Fibroblast of the aortic adventitia (primary cell): ENCODE measurements at regions not wholly inside any gene's neighbourhood (a gene's known extent, or its start where the extent isn't known, plus 50 kb on each side); places are given as distances from the start of the nearest gene placed in this dataset.
"Not testable (repeated sequence)": the region's sequence is repeated elsewhere in the genome, so short reads cannot be mapped to it uniquely, and the experiment has no call there.

Experiments
- DNase-seq: peaks from one replicate; pipeline ENCODE4 v3.0.0-alpha.2; 2010; ENCODE audit warnings: low read depth
- H3K4me3 ChIP-seq: 2 replicates; pipeline ENCODE4 v1.5.1; 2011; ENCODE audit warnings: low read depth, mild to moderate bottlenecking, control low read depth, low read length, moderate library complexity
- CTCF ChIP-seq: IDR thresholded peaks from 2 replicates; pipeline ENCODE4 v1.5.1; 2011; ENCODE audit warnings: mild to moderate bottlenecking, low read length, control low read depth, inconsistent platforms; ENCODE audit not compliant: insufficient read depth

GRCh38 chr9:1171546-1171945 is 121.4 kb downstream of the DMRT2 start:
- H3K4me3 ChIP-seq = no peak overlapping the region
- DNase-seq = no peak
- no peak for TF ChIP-seq CTCF

- no peak for DNase-seq
- no peak for TF ChIP-seq CTCF
These were observed 123.1 kb downstream of the DMRT2 start for GRCh38 chr9:1173211-1173610.

GRCh38 chr9:1173993-1174392 is 123.8 kb downstream of the DMRT2 start:
- DNase-seq = no peak
- TF ChIP-seq CTCF = no peak
- no peak overlapping the region for H3K4me3 ChIP-seq

More at GRCh38 chr9:1173211-1173610, 123.1 kb downstream of the DMRT2 start:
- no peak overlapping the region for H3K4me3 ChIP-seq

- no peak for TF ChIP-seq CTCF
- no peak for DNase-seq
- H3K4me3 ChIP-seq = no peak overlapping the region
These were observed 129.2 kb downstream of the DMRT2 start for GRCh38 chr9:1179366-1179765.

GRCh38 chr9:1184146-1184545 is 134.0 kb downstream of the DMRT2 start:
- DNase-seq = no peak
- no peak for TF ChIP-seq CTCF
- no peak overlapping the region for H3K4me3 ChIP-seq

- not testable (repeated sequence) for H3K4me3 ChIP-seq
These were observed 137.0 kb downstream of the DMRT2 start for GRCh38 chr9:1187137-1187536.

GRCh38 chr9:1195636-1196035 is 145.5 kb downstream of the DMRT2 start:
- not testable (repeated sequence) for DNase-seq, H3K4me3 ChIP-seq

More at GRCh38 chr9:1187137-1187536, 137.0 kb downstream of the DMRT2 start:
- DNase-seq = not testable (repeated sequence)

- DNase-seq = peak; percentile 10
- no peak overlapping the region for H3K4me3 ChIP-seq
- TF ChIP-seq CTCF = no peak
These were observed 147.9 kb downstream of the DMRT2 start for GRCh38 chr9:1198085-1198484.
